Rectal smooth muscle tissue (tissue), 1 donor: ENCODE measurements at regions not wholly inside any gene's neighbourhood (a gene's known extent, or its start where the extent isn't known, plus 50 kb on each side); places are given as distances from the start of the nearest gene placed in this dataset.

Source experiments
- H3K27ac ChIP-seq: one replicate; pipeline ENCODE4 v1.7.0; 2013; ENCODE audit warnings: low read depth, low read length, inconsistent platforms
- H3K27me3 ChIP-seq: one replicate; pipeline ENCODE4 v1.7.0; 2013; ENCODE audit warnings: low read length; ENCODE audit not compliant: control insufficient read depth, insufficient read depth
- H3K36me3 ChIP-seq: one replicate; pipeline ENCODE4 v1.7.0; 2013; ENCODE audit warnings: low read length; ENCODE audit not compliant: control insufficient read depth, insufficient read depth
- H3K4me1 ChIP-seq: one replicate; pipeline ENCODE4 v1.7.0; 2013; ENCODE audit warnings: low read length; ENCODE audit not compliant: control insufficient read depth, insufficient read depth
- H3K4me3 ChIP-seq: one replicate; pipeline ENCODE4 v1.7.0; 2013; ENCODE audit warnings: low read length
- H3K9ac ChIP-seq: one replicate; pipeline ENCODE4 v1.7.0; 2013; ENCODE audit warnings: low read length

DNA sequence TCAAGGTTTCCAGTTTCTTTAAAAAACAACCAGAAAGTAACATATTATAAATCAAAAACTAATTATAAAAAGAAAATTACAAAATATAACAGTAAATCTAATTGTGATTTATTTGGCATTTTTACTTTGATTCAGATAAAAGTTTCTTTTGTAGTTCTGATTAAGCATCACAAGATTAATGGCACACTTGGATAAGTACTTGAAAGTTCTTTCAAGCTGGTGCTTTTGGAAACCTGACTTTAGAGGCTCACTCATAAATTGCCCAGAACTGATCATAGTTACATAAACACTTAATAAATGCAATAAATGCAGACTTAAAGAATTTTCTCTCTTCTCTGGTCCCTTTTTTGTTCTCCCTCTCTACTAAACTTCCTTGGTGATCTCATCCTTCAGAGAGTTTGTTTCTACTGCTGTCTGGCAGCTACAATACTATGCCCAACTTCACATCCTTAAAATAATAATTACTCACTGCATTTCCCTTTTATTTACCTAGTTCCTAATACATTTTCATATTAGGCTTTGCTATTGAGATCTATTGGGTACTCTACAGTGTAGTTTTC, 1417.0 kb downstream of the EFNB2 start:
- H3K9ac ChIP-seq: no peak overlapping the region
- H3K27me3 ChIP-seq: no peaks in the 10 kb centered on the region
- H3K4me3 ChIP-seq: no peak overlapping the region
- H3K27ac ChIP-seq: no peak overlapping the region
- no peaks in the 10 kb centered on the region for H3K4me1 ChIP-seq
- H3K36me3 ChIP-seq: no peaks in the 10 kb centered on the region

DNA sequence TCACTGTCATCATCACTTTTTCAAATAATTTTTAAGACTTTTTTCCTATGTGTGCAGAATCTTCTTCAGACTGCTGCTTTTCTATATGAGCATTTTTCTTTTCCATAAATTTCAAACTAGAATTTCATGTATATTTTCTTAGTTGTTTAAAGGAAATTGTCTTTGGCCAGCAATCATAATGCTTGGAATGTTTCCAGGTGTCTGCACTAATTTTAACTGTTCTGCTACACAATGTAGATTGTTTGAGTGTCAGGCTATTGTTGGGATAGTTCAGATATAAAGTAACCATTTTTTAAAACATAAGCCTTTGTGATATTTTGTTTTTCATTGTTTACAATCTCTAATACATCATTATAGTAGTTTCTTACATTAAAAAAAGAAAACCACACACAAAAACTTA, 1418.5 kb downstream of the EFNB2 start:
- Histone ChIP-seq H3K27me3 (no peaks in the 10 kb centered on the region), H3K36me3 (no peaks in the 10 kb centered on the region), H3K4me3 (no peak overlapping the region), H3K27ac (no peak overlapping the region), H3K4me1 (no peaks in the 10 kb centered on the region), H3K9ac (no peak overlapping the region)

DNA sequence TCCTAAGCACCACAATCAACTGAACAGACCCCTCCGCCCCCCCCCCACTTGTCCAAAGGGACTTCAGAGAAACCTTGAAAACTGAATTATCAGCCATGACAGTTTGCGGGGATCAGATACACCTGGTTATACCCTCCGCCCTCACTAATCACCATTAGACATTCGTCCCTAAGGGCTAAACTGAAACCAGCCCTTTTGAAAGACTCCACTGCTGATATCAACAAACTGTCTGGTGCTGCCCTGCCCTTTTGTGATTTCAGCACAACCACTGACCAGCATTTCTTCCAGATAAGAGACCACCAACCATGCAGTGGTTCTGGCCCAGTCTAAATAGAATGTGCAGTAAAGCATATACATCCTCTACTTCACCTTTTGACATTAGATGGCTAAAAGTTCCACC, 1422.9 kb downstream of the EFNB2 start:
- no peak overlapping the region for H3K27ac ChIP-seq
- no peak overlapping the region for H3K9ac ChIP-seq
- H3K4me3 ChIP-seq: no peak overlapping the region
- H3K4me1 ChIP-seq: no peaks in the 10 kb centered on the region
- no peaks in the 10 kb centered on the region for H3K36me3 ChIP-seq
- H3K27me3 ChIP-seq: no peaks in the 10 kb centered on the region

DNA sequence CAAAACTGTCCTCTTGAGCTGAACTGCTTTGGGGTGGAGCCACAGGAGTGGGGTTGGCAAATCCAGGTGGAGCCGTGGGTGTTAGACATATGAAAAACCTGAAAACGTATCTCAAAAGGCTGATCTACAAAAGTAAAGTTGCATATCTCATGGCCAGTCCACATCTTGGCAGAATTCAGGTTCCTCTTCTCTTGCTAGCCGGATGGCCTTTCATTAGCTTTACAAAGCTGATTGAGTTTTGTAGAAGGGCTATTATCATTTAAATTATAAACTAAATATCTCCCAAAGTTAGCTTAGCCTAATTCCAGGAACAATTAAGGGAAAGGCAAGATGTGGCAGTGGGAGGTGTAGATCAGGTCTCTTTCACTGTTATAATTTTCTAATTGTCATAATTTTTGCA, 1427.7 kb downstream of the EFNB2 start:
- H3K27ac ChIP-seq: no peak overlapping the region
- no peak overlapping the region for H3K4me3 ChIP-seq
- no peaks in the 10 kb centered on the region for H3K4me1 ChIP-seq
- H3K36me3 ChIP-seq: no peaks in the 10 kb centered on the region
- no peaks in the 10 kb centered on the region for H3K27me3 ChIP-seq
- H3K9ac ChIP-seq: no peak overlapping the region

DNA sequence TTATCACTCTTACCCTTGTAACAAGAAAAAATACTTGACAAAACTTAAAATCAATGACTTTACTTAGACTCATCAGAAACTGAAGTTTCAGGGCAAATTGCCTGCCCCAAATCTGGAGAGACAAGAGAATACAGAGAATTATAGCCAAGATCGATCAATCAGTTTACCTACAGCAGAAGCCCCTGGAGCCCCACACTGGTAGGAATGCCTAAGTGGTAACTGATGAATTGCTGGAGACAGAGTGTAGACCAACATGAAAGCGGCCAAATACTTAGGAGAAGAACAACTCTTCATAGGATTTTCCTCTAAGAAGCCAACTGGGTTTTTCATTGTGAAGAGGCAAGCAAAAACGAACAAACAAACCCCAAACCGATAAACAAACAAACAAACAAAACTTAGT, 1430.0 kb downstream of the EFNB2 start:
- no peaks in the 10 kb centered on the region for H3K36me3 ChIP-seq
- H3K27me3 ChIP-seq: no peaks in the 10 kb centered on the region
- no peak overlapping the region for H3K4me3 ChIP-seq
- no peak overlapping the region for H3K27ac ChIP-seq
- no peaks in the 10 kb centered on the region for H3K4me1 ChIP-seq
- H3K9ac ChIP-seq: no peak overlapping the region

DNA sequence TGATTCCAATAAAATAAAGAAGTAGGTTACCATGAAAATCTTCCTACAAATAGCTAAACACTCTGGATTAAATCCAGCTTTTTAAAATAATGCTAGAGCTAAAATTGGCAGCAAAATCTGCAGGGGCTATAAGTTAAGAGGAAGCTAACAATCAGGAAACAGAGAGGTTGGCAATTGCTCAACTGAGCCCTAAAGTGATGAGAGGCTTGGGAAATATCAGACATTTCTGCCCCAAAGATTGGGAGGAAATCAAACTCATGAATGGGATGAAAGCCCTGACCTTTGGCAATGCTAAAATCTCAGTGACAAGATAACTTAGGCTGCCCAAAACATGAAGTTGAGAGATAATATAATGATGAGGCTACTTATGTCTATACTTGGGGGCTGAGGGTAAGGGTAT, 1437.9 kb downstream of the EFNB2 start:
- Histone ChIP-seq H3K4me3 (no peak overlapping the region), H3K27me3 (no peaks in the 10 kb centered on the region), H3K27ac (no peak overlapping the region), H3K36me3 (no peaks in the 10 kb centered on the region), H3K4me1 (no peaks in the 10 kb centered on the region), H3K9ac (no peak overlapping the region)

GRCh38 chr13:105089858-105090643, 1445.4 kb downstream of the EFNB2 start:
- no peaks in the 10 kb centered on the region for H3K4me1 ChIP-seq
- no peak overlapping the region for H3K27ac ChIP-seq
- H3K27me3 ChIP-seq: no peaks in the 10 kb centered on the region
- no peak overlapping the region for H3K4me3 ChIP-seq
- H3K9ac ChIP-seq: no peak overlapping the region
- H3K36me3 ChIP-seq: no peaks in the 10 kb centered on the region

DNA sequence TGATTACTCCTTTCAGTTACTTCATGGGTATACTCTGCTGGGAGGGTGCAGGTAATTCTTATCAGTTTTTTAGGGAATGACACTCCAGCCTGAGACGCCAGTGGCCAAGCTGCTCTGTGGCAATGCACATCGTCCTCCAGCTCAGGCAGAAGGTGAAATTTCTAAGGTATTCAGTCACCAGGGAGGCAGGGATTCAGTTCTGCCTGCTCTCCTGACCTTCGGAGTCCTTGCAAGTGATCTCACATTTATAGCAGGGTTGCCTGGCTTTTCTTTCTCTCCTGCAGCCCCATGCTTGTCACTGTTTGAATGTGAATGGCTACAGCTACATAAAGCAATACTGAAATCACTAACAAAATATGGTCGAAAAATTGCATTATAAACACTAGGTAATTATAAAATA, 1447.5 kb downstream of the EFNB2 start:
- Histone ChIP-seq H3K4me3 (no peak overlapping the region), H3K4me1 (no peaks in the 10 kb centered on the region), H3K27ac (no peak overlapping the region), H3K9ac (no peak overlapping the region), H3K36me3 (no peaks in the 10 kb centered on the region), H3K27me3 (no peaks in the 10 kb centered on the region)

DNA sequence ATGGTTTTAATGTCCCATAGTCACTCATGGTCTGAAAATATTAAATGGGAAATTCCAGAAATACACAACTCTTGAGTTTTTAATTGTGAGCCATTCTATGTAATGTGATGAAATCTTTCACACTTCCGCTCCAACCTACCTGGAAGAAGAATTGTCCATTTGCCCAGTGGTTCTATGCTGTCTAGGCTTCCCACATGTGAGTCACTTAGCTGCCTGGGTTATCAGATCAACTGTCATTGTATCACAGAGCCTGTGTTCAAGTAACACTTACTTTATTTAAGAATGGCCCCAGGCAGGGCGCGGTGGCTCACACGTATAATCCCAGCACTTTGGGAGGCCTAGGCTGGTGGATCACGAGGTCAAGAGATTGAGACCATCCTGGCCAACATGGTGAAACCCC, 1450.5 kb downstream of the EFNB2 start:
- no peak overlapping the region for H3K27ac ChIP-seq
- no peaks in the 10 kb centered on the region for H3K36me3 ChIP-seq
- no peak overlapping the region for H3K4me3 ChIP-seq
- no peak overlapping the region for H3K9ac ChIP-seq
- H3K4me1 ChIP-seq: no peaks in the 10 kb centered on the region
- H3K27me3 ChIP-seq: no peaks in the 10 kb centered on the region

DNA sequence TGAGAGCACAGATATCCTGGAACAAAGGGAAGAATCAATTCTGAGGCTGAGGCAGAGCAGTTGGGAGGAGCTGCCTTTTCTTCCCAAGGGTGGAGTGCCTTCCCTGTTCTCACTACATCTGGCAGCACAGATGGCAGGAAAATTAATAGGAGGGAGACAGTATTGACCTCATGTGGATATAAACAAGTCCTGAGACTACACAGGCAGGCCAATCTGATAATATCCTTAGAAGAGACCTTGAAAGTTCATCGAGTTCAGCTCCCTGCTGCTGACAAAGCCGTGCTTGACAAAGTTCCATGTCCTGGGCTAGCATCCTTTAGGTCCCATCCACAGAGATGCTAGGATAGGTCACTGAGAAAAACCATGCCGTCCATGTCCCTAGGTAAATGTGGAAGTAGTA, 1451.5 kb downstream of the EFNB2 start:
- no peak overlapping the region for H3K27ac ChIP-seq
- H3K4me1 ChIP-seq: no peaks in the 10 kb centered on the region
- H3K27me3 ChIP-seq: no peaks in the 10 kb centered on the region
- H3K36me3 ChIP-seq: no peaks in the 10 kb centered on the region
- no peak overlapping the region for H3K9ac ChIP-seq
- no peak overlapping the region for H3K4me3 ChIP-seq

DNA sequence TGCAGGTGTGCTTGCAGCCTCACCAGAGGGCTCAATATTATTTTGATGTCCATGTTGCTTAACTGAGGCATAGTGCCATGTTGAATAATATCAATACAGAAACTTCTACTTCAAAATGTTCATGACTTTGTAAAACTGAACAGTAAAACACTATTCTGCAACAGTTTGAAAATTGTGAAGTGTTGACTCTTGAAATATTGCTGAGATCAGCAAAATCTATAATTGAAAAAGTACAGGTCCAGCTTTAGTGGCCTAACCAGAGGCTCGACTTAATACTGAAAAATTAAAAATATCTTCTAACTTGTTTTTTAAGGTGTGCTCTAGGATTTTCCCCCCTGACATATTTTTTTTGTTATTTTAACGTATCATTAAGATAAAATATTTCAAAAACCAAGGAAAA, 1460.7 kb downstream of the EFNB2 start:
- no peaks in the 10 kb centered on the region for H3K36me3 ChIP-seq
- no peak overlapping the region for H3K4me3 ChIP-seq
- no peak overlapping the region for H3K27ac ChIP-seq
- no peaks in the 10 kb centered on the region for H3K4me1 ChIP-seq
- H3K27me3 ChIP-seq: no peaks in the 10 kb centered on the region
- H3K9ac ChIP-seq: no peak overlapping the region

GRCh38 chr13:105073041-105073440, 1462.4 kb downstream of the EFNB2 start:
- Histone ChIP-seq H3K9ac (no peak overlapping the region), H3K4me1 (no peaks in the 10 kb centered on the region), H3K4me3 (no peak overlapping the region), H3K27me3 (no peaks in the 10 kb centered on the region), H3K27ac (no peak overlapping the region), H3K36me3 (no peaks in the 10 kb centered on the region)

GRCh38 chr13:105070452-105070851, 1465.0 kb downstream of the EFNB2 start:
- no peaks in the 10 kb centered on the region for H3K4me1 ChIP-seq

More at GRCh38 chr13:105070452-105070851, 1465.0 kb downstream of the EFNB2 start:
- Histone ChIP-seq H3K9ac (no peak overlapping the region), H3K4me3 (no peak overlapping the region), H3K36me3 (no peaks in the 10 kb centered on the region), H3K27ac (no peak overlapping the region), H3K27me3 (no peaks in the 10 kb centered on the region)
